ENCODE measurements at regions not wholly inside any gene's neighbourhood (a gene's known extent, or its start where the extent isn't known, plus 50 kb on each side); places are given as distances from the start of the nearest gene placed in this dataset.
A peak's percentile ranks its signal among the peaks of the same experiment; 100 is the strongest.

DNA sequence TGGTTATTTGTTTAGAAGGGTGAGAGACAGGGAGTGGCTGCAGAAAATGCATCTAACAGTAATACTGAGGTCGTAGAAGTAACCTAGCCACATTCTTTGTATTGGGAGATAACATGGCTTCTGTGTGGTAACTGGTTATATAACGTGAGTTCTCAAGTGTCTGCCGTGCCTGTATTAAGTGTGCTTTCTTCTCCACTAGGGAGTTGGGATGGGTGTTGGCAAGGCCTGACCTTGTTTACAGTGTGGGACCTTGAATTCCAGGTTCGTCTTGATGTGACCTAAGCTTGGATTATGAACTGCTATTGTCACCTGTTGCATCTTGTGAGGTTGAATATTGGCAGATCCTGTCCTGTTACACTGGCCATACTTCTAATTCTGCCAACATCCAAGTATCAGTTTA lies 145.3 kb upstream of the NAMPT start:
- Histone ChIP-seq H4K20me1 (ENCODE audit: insufficient read depth) (no peaks in the 10 kb centered on the region), H3K4me2 (no peak overlapping the region), H3K27ac (no peak overlapping the region), H3K79me2 (ENCODE audit: insufficient read depth, low read depth) (no peaks in the 10 kb centered on the region), H3K4me3 (IDR thresholded peaks at IDR 0.05; ENCODE audit: insufficient read depth, low read depth, low read length) (no peak overlapping the region), H3K9ac (no peak overlapping the region), H3K36me3 (ENCODE audit: insufficient read depth) (no peaks in the 10 kb centered on the region), H2AFZ (ENCODE audit: low read depth) (no peak overlapping the region), H3K4me1 (ENCODE audit: low read depth, poor library complexity, severe bottlenecking) (peaks cover 8% of the 10 kb centered on the region), H3K27me3 (ENCODE audit: insufficient read depth, low read depth) (no peaks in the 10 kb centered on the region)
- TF ChIP-seq, protein P1, sequence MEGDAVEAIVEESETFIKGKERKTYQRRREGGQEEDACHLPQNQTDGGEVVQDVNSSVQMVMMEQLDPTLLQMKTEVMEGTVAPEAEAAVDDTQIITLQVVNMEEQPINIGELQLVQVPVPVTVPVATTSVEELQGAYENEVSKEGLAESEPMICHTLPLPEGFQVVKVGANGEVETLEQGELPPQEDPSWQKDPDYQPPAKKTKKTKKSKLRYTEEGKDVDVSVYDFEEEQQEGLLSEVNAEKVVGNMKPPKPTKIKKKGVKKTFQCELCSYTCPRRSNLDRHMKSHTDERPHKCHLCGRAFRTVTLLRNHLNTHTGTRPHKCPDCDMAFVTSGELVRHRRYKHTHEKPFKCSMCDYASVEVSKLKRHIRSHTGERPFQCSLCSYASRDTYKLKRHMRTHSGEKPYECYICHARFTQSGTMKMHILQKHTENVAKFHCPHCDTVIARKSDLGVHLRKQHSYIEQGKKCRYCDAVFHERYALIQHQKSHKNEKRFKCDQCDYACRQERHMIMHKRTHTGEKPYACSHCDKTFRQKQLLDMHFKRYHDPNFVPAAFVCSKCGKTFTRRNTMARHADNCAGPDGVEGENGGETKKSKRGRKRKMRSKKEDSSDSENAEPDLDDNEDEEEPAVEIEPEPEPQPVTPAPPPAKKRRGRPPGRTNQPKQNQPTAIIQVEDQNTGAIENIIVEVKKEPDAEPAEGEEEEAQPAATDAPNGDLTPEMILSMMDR (conservative IDR thresholded peaks at IDR 0.05; ENCODE audit: low read depth, low read length): no peak

DNA sequence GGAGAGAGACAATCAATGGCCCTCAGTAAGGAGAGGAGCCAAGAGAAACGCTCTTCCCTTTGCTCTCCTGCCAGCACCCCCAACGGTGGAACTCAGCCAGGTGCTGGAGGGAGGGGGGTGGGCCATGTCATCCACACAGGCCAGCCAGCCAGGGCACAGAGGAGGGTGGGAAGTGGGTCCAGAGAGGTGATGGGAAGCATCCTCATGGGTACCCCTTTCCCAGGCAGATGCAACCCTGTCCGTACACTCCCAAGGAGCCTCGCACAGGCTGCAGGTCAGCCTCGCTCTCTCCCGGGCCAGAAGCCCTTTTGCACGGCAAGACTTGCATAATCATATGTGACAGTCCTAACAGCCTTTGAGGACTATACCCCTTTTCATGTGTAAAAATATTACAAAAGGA lies 142.0 kb upstream of the NAMPT start:
- Histone ChIP-seq H3K4me3 (IDR thresholded peaks at IDR 0.05; ENCODE audit: insufficient read depth, low read depth, low read length) (no peak overlapping the region), H3K4me2 (no peak overlapping the region), H3K79me2 (ENCODE audit: insufficient read depth, low read depth) (no peaks in the 10 kb centered on the region), H3K27me3 (ENCODE audit: insufficient read depth, low read depth) (no peaks in the 10 kb centered on the region), H4K20me1 (ENCODE audit: insufficient read depth) (no peaks in the 10 kb centered on the region), H3K9ac (no peak overlapping the region), H3K36me3 (ENCODE audit: insufficient read depth) (no peaks in the 10 kb centered on the region), H3K27ac (no peak overlapping the region), H2AFZ (ENCODE audit: low read depth) (no peak overlapping the region), H3K4me1 (ENCODE audit: low read depth, poor library complexity, severe bottlenecking) (peaks cover 21% of the 10 kb centered on the region)
- TF ChIP-seq, protein P1 (conservative IDR thresholded peaks at IDR 0.05; ENCODE audit: low read depth, low read length): no peak

DNA sequence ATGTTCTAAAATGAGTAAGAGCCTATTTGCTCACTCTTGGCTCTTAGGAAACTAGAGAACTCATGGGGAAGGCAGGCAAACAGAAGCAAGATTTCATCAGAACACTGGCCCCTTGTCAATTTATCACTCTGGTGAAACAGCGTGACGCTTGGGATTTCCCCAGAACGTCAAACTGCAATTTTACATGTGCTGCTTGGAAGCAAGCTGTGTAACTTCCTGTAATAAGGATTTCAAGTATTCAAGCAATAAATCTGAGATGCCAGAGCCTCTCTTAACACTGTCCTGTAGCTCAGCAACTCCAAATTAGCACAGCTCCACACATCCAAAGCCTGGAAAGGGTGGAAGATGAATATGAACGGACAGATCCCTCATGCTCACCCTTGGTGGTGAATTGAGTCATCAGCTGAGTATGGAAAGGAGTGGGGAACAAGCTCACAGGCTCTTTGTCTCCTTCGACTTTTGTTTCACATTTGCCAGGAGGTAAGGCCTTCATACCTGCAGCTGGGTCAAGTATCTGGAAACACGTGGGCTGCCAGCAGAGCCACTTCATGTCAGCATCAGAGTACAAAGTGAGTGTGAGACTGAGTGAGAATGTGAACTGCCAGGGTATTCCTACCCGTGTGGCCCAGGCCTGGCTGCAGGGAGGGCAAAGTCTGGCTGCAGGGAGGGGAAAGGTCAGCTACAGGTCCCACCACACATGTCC lies 140.4 kb upstream of the NAMPT start:
- Histone ChIP-seq H3K36me3 (ENCODE audit: insufficient read depth) (no peaks in the 10 kb centered on the region), H3K4me3 (IDR thresholded peaks at IDR 0.05; ENCODE audit: insufficient read depth, low read depth, low read length) (no peak overlapping the region), H3K27ac (peak overlapping the region; percentile 49), H4K20me1 (ENCODE audit: insufficient read depth) (no peaks in the 10 kb centered on the region), H2AFZ (ENCODE audit: low read depth) (peak overlapping the region; percentile 46), H3K9ac (peak overlapping the region; percentile 31; the same call in 1 of the 2 replicates), H3K4me2 (peak overlapping the region; percentile 35; the same call in 1 of the 2 replicates), H3K27me3 (ENCODE audit: insufficient read depth, low read depth) (no peaks in the 10 kb centered on the region), H3K4me1 (ENCODE audit: low read depth, poor library complexity, severe bottlenecking) (peaks cover 21% of the 10 kb centered on the region), H3K79me2 (ENCODE audit: insufficient read depth, low read depth) (no peaks in the 10 kb centered on the region)
- TF ChIP-seq, protein P1 (conservative IDR thresholded peaks at IDR 0.05; ENCODE audit: low read depth, low read length): no peak

DNA sequence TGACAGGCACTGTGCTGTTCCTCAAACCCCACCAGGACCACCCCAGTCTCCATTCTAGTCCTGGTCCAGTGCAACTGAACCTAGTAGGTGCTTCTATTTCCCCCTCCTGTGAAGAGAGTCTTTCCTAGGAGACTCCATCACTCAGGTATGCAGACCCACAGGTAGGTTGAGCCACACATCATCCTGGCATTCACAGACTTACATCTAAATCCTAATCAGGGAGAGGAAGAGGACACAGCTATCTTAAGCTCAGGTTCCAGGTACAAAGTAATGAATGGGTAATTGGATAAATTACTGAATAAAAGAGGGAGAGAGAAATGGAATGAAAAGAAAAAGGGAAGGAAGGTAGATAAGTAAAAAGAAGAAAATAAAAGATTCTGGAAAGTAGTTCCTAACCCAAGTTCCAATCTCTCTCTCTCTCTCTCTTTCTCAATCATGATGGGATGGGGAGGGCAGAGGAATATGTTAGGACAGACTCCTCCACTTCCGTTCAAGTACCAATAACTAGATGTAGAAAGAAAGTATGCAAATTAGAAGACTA lies 139.8 kb upstream of the NAMPT start:
- H3K27ac ChIP-seq: peak overlapping the region; percentile 49; the same call in 1 of the 2 replicates
- peak overlapping the region; percentile 46; the same call in 1 of the 2 replicates for H2AFZ ChIP-seq (ENCODE audit: low read depth)
- no peak overlapping the region for H3K4me3 ChIP-seq (IDR thresholded peaks at IDR 0.05; ENCODE audit: insufficient read depth, low read depth, low read length)
- H3K27me3 ChIP-seq (ENCODE audit: insufficient read depth, low read depth): no peaks in the 10 kb centered on the region
- peak overlapping the region; percentile 31; the same call in 1 of the 2 replicates for H3K9ac ChIP-seq
- TF ChIP-seq, protein P1 (conservative IDR thresholded peaks at IDR 0.05; ENCODE audit: low read depth, low read length): no peak
- peak overlapping the region; percentile 35; the same call in 1 of the 2 replicates for H3K4me2 ChIP-seq
- H3K36me3 ChIP-seq (ENCODE audit: insufficient read depth): no peaks in the 10 kb centered on the region
- no peaks in the 10 kb centered on the region for H4K20me1 ChIP-seq (ENCODE audit: insufficient read depth)
- H3K79me2 ChIP-seq (ENCODE audit: insufficient read depth, low read depth): no peaks in the 10 kb centered on the region
- peaks cover 21% of the 10 kb centered on the region for H3K4me1 ChIP-seq (ENCODE audit: low read depth, poor library complexity, severe bottlenecking)
